HG02610 (cell line): ENCODE measurements at regions not wholly inside any gene's neighbourhood (a gene's known extent, or its start where the extent isn't known, plus 50 kb on each side); places are given as distances from the start of the nearest gene placed in this dataset.
"Not testable (repeated sequence)": the region's sequence is repeated elsewhere in the genome, so short reads cannot be mapped to it uniquely, and the experiment has no call there.

Source experiments
- ATAC-seq: cut with Tn5 transposase; IDR thresholded peaks from one replicate; pipeline ENCODE4 v1.9.1; 2021; ENCODE audit warnings: mild to moderate bottlenecking, moderate library complexity; ENCODE audit not compliant: unreplicated experiment

DNA sequence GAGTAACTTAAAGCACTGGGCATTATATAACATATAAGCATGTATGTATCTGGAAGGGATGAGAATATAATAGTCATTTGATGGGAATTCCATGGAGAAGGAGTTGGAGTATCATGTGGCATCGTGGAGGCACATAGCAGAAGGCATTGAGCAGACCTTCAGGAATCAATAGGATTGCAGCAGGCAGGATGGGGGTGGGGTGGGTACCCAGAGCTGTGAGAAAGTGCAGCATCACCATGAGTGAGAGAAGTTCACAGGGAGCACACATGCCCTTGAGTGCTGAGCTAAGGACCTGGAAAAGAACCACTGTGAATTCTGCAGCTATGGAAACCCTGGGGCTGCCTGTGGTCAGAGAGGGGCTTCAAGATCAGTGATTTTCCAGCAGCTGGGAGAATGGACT lies 57.3 kb downstream of the MED10 start:
- no peak for ATAC-seq

DNA sequence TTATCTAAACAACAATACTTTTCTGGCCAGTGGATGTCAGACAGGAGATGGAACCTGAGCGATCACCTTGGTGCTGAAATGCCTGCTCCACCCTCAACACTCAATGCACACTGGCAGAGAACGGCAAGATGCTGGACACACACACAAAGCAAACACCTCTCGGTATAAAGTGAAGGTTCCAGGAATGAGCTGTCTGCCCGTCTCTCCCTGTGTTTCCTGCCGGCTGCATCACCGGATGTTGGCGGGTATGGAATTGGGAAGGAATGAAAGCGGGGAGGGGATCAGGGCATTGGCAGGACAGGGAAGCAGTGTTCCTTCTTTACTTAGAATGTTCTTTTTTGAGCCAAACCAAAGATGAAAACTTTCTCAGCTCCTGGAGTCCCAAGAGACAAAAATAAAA lies 59.2 kb downstream of the MED10 start:
- no peak for ATAC-seq

DNA sequence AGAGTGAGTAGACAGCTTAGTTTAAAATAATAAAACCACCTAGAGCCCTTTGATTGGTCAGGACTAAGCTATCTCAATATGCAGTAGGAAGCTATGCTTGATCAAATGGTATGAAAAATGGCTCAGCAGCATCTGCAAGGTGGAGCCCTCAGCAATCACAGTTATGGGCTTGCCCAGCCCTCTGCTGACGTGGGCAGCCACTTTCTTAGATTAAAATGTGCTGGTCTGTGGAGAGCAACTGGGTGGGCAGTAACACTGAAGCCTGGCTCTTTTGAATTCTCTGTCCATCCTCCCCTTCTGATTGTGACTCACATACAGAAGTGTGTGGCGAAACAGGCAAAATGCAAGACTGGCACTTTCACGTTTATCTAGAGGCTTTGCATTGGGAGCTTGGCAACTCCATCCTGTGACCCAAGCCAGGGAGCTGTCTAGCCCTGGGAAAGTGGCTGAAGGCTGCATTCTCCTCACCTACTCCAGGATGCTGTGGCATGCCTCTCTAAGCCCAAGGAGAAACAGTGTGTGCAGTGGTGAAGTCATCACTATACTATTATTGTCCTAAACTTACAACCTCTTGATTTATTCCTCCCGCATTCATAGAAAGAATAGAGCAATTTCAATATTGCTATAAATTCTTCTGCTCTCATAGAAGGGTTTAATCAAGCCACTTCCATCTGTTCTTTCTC lies 61.1 kb downstream of the MED10 start:
- no peak for ATAC-seq

DNA sequence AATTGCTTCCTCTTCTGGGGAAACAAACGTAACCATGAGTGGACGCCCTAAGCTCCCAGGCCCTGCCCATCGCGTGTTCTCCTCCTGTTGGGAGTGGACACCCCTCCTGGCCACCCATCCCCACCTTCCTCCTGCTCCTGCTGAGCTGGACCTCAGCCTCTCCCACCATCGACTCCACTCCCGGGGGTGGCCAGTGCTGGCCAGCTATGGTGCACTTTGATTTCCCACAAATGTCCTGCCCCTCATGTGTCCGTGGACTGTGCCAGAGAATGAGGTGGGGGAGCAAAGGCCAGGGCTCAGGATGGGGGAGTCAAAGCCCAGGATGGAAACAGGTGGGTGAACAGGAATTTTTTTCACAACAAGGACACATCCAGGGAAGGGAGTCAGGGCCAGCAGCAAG lies 62.8 kb downstream of the MED10 start:
- no peak for ATAC-seq

DNA sequence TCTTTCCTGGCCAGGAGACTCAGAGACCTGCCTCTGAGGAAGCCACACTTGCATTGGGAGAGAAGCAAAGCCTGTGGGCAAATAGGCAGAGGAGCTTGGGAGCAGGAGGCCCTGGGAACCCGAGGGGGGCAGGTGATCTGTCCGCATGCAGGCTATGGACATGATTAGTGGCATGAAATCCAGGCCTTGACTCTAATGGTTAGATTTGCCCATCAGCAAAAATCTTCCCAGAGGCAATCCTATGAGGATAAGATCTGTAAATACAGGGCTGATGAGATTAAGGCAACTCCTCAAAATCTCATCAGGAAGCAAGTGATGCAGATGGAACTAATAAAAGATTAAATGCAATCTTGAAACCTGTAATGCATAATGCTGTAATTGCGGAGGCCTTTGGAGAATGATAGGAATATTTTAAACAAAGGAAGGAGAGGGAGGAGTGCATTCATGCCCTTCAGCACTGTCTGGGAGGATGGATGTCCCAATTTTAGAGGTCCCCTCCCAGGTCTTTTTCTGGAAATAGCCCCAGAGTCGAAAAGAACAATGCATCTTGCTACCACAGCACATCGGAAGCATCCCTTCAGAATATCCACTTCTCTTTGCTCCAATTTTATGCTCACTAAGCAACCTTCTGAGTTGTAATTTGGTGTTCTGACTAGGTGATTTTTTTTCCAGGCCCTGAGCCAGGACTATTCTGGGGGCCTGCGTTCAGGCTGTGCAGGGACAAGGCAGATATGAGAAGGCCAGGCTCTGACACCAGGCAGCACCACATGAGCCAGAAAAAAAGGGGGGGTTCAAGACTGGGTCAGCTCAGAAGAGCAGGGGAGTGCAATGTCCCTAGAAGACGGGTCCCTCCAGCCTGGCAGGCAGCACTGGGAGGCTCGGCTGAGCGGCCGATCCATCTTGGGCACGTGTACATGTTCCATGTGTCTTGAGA lies 66.5 kb downstream of the MED10 start:
- ATAC-seq = no peak

DNA sequence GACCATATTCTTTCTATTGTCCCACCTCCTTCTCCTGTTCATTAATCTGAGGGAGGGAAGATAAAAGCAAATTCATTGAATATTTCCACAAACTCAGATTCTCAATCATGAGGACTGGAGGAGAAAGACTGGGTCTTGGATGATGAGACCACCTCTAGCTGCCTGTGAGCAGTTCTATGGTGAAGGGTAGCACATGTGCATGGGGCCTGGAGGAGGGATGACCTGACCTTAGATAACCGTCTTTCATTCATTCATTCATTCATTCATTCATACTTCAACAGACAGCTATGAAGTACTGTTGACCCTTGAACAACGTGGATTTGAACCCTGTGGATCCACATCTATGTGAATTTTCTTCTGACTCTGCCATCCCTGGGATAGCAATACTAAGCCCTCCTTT lies 68.4 kb downstream of the MED10 start:
- ATAC-seq = no peak

DNA sequence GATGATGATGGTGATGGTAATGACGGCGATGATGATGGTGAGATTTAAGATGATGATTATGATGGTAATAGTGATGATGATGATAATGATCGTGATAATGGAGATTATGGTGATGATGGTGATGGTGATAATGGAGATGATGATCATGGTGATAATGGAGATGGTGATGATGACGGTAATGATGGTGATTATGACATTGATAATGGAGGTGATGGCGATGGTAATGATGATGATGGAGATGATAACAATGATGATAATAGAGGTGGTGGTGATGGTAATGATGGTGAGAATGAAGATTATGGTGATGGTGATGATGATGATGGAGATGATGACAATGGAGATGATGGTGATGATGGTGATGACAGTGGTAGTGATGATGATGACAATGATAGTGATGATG lies 69.7 kb downstream of the MED10 start:
- no peak for ATAC-seq

DNA sequence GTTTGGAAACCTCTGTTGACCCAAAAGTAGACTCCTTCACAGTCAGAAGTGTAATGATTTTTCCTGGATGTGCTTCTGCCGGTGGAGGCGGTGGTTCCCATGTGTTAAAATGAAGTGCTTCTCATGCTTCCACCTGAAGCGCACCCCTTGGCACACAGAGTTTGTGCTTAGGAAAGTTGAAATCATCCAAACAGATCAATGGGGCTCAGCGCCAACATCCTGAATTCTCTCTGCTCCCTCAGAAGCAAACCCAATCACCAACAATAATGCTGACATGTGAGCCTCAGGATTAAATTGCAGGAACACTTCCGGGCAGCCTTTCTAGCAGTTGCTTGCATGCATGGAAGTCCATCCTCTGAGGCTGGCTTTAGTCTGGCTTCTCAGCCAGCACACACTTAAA lies 71.0 kb downstream of the MED10 start:
- no peak for ATAC-seq

DNA sequence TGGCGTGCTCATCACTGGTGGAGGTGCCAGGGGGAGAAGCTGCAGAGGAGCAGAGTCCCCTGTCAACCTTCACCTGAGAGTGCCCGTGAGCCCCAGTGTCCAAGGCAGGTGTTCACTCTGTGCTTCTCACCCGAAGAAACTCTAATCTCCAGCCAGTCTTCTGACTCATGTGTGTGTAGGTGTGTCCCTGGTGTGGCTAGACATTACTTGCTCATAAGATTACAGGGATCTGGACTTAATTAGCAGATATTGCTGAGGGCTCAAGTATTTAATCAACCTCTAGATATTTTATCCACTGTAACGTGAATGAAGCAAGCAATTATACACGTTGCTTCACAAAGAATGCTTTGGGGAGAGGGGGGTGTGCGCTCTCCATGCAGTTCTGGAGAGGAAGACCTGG lies 72.5 kb downstream of the MED10 start:
- ATAC-seq = no peak

DNA sequence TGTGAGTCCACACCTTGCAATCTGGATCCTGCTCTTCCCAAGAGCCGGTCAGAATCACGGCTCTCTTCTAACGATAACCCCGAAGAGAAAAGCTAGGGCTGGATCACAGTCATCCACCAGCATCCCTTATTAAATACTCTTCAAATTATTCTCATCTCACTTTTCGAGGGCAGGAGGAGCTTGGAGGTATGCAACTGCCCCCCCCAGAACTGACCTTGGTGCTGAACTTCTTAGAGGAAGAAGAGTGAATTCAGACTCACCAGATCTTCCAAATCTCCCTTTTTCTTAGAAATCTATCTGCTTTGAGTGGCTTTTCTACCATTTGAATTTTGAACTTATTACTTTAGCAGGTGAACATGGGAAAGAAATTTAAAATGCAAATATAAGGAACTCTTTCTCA lies 75.7 kb downstream of the MED10 start:
- ATAC-seq = no peak

DNA sequence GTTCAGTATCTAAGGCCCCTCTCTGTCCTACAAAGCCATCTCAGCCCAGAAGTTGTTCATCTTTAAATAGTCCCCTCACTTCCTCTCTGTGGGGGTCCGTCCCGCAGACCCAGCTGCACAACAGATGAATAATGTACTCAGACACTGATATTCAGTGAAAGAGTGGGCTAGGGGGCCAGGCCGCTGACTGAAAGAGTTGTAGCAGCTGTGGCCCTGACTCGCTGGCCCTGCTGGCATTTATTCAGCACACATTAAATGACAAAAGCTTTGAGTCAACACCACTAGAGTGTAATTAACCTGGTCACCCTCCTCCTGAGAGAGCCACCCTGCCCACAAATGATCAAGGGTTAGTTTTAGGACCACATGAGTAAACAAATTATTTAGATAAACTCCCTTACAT lies 76.3 kb downstream of the MED10 start:
- no peak for ATAC-seq

DNA sequence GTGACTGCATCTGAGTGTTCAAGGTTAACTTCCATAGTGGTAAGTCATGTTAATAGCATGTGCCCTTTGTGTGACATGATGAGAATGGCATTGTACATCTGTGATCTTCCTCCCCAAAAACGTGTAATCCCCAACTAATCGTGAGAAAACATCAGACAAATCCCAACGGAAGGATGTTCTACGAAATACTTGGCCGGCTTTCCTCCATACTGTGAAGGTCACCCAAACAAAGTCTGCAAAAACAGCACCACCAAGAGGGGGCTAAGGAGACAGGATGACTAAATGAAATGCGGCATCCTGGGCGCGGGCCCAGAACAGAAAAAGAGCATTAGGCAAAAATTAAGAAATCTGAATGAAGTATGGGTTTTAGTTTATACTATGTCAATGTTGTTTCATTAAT lies 81.8 kb downstream of the MED10 start:
- ATAC-seq = no peak

DNA sequence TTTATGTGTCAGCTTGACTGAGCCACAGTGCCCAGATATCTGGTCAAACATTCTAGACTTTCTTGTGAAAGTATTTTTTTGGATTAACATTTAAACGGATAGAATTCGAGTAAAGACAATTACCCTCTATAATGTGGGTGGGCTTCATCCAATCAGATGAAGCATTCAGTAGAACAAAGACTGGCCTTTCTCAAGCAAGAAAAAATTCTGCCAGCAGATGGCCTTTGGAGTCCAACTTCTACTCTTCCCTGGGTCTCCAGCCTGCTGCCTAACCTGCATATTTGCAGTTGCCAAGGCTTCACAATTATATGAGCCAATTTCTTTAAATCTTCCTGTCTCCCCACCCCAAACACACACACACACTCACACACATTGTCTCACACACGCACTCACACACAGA lies 86.4 kb downstream of the MED10 start:
- peak; percentile 44 for ATAC-seq

DNA sequence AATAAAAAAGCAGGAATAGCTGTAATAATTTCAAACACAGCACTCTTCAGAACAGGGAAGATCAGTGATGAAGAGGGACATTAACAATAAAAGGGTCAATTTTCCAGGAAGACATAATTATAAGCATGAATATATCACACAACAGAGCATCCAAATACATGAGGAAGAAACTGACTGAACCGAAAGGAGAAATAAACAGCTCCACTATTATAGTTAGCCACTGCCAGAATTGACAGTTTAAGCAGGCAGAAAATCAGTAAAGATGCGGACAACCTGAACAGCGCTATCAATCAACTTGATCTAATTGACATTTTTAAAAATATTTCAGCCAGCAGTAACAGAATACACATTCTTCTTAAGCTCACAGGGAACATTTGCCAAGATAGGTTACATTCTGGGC lies 89.1 kb downstream of the MED10 start:
- ATAC-seq = no peak

DNA sequence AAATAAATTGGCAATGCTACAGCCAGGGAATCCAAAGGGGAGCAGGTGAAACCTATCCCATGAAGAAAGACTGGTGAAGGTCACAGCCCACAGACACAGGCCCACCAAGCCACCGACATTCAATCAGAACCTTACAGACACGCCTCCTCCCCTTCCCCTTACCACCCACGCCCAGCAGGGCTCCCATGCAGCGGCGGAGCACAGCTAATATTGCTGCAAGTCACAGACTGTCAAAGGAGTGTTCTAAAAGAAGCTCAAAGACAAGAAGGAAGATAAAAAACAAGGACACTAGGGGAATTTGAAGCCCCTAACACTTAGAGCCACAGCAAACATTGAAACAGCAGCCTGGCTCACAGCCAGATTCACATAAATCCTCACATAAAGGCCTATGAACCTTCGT lies 91.2 kb downstream of the MED10 start:
- no peak for ATAC-seq

DNA sequence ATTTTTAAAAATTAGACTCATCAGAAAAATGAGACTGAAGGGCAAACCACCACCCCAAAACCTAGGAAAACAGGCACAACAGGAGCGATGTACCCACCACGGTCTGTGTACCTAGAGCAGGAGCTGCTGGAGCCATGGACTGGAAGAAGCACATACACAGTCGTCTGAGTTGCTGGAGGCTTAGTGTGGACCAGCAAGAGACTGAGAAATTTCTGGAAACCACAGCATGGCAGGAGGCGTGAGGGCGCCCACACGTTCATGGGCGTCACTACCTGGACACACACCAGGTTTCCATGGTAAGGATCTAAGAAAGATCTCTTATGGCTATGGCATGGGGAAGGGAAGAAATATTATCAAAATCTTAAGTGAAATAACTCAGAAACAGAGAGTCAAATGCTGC lies 91.9 kb downstream of the MED10 start:
- no peak for ATAC-seq

DNA sequence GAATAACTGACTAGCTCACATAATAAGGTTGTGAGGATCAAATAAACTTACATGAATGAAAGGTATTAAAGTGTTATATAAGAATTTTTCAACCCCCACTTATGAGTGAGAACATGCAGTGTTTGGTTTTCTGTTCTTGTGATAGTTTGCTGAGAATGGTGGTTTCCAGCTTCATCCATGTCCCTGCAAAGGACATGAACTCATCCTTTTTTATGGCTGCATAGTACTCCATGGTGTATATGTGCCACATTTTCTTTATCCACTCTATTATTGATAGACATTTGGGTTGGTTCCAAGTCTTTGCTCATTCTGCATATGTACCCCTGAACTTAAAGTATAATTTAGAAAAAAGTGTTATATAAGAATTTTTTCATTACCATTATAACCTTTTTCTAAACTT lies 93.9 kb downstream of the MED10 start:
- not testable (repeated sequence) for ATAC-seq

DNA sequence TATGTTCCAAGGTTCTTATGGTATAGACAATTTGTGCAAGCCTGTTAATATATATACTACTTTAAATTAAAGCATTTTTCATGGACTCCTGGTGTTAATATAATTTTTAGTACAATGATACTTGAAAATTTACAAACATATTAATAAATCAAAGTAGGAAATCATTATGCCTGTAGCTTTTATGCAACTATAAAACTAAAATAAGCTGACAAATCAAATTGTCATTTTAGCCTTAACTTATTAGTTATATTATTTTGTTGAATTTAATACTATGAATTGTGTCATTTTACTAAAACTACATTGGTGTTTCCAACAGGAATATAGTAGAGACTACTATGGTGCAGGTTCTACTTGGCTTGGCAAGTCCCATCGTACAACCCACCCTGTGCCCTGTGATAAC lies 96.0 kb downstream of the MED10 start:
- no peak for ATAC-seq

DNA sequence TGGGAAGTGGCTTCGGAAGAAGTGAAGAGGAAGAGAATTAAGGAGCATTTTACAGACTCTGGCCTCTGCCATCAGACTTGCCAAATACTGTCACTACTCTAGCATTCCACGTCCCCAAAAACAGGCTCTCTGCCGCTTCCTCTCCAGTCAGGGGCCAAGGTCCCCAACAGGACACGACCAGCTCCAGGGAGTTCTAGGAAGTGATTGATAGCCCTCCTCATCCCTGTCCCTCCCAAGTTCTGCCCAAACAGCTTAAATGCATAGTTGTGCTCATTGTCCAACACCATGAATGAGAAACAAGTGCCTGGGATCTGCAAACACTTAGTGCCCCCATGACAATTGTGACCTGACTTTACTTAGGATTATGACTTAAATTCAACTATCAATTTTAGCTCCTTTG lies 96.5 kb downstream of the MED10 start:
- ATAC-seq = no peak

DNA sequence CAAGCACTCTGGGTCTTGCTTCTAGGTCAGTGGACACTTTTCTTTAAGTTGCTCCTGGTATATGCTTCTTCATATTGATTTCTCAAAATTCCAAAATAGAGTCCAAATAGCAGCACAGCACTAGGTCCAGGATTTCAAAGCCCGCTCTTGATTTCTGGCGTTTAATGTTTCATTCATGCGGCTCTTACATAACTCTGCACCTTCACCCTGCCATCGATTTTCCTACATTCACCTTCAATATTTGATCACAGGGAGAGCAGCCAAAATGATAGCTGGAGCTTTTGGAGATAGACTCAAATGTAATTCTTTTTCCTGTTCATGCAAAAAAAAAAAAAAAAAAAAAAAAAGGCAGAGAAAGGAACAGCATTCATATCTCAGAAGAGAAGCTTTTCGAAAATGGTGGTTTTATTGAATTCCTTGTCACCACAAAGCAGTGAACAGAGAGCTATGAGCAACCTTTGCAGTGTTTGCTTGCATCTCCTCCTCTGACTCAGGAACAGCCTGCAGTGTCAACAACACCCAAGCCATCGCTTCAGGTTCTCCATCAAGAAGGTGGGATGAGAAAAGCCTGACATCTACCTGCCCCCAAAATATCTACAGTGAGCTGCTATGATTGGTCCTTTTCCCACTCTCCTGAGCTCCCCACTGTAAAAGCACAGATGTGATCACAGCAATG lies 97.8 kb downstream of the MED10 start:
- no peak for ATAC-seq

DNA sequence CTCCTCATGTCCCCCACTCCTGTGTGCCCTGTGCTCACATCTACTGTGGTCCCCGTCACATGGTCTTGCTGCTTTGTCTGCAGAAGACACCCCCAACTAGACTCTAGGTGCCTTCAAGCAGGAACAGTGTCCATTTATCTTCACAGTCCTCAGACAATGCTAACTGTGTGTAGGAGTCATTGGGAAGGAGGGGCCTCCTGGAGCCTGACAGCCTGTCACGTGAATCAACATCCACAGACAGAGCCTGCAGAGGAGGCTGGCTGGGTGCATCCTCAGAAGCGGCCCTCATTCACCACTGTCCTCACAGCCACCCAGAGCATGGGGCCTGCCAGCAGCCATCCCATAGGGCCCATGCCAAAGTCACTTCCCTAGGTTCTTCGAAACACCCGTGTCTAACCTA lies 98.7 kb downstream of the MED10 start:
- ATAC-seq = no peak
